ENCODE measurements at regions not wholly inside any gene's neighbourhood (a gene's known extent, or its start where the extent isn't known, plus 50 kb on each side); places are given as distances from the start of the nearest gene placed in this dataset.

- no peak for TF ChIP-seq CTCF (IDR thresholded peaks at IDR 0.05)
- no peak for TF ChIP-seq EP300 (IDR thresholded peaks at IDR 0.05)
- TF ChIP-seq POLR2A (IDR thresholded peaks at IDR 0.05): no peak
Observed at GRCh38 chr16:17936766-17937402, 399.7 kb downstream of the NPIPA8 start.

Data from ovary (tissue), 3 donors.